HPDE6-E6E7 (cell line): ENCODE measurements at regions not wholly inside any gene's neighbourhood (a gene's known extent, or its start where the extent isn't known, plus 50 kb on each side); places are given as distances from the start of the nearest gene placed in this dataset.

ENCODE experiments used
- DNase-seq: peaks from one replicate; pipeline ENCODE4 v3.0.0; 2011; ENCODE audit warnings: missing footprints; ENCODE audit errors: extremely low spot score

DNA sequence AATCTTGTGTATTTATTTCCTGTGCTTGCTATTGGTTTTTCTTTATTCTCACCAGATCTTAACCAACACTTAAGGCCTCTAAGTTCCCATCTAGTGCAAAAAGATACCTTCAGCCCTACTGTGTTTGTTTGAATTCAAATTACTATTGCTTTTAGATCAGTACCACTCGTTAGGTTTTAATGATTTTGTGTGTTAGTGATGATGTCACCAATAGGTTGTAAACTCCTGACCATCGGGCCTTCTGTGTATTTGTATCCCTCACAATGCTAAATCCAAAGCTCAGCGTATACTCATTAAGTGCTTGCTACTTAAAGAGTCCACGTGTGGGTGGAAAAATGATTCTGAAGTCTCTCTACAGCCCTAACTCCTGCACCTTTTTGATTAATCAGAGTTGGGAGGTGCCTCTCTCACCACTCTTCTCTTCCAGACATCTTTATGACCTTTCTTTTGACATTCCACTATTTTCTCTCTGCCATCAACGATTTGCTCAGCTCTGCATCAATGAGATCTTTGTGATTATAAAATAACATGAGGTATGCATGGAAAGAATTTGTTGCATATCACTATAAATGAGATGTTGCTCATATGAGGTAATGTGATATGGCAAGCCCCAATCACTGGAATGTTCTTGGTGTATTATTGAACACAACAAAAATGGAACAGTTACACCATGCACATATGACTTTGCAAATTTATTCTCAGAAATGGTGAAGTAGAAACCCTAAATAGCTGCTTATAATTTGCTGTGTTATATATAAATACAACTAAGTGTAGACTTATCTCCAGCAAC lies 55.1 kb upstream of the LAMA2 start:
- DNase-seq = no peak

GRCh38 chr6:128826606-128827005 lies 56.3 kb upstream of the LAMA2 start:
- DNase-seq = no peak

GRCh38 chr6:128822271-128822670 lies 60.7 kb upstream of the LAMA2 start:
- DNase-seq = no peak

GRCh38 chr6:128821116-128821515 lies 61.8 kb upstream of the LAMA2 start:
- no peak for DNase-seq

DNA sequence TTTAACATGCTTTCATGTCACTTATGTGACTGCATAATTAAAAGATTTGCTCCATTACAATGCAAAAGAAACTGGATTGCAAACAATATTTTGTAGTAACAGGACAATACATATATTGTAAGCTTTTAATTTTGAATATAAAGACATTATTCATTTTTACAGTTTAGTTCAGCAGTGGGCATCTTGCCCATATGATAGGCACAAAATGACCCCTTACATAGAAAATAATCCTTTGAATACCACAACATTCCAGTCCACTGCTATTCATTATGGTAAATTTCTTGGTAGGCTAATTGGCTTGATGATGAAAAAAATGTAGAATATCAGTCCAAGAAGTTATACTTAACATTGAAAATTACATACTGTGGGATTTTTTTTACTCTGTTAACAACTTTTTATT lies 74.1 kb upstream of the LAMA2 start:
- DNase-seq = no peak

DNA sequence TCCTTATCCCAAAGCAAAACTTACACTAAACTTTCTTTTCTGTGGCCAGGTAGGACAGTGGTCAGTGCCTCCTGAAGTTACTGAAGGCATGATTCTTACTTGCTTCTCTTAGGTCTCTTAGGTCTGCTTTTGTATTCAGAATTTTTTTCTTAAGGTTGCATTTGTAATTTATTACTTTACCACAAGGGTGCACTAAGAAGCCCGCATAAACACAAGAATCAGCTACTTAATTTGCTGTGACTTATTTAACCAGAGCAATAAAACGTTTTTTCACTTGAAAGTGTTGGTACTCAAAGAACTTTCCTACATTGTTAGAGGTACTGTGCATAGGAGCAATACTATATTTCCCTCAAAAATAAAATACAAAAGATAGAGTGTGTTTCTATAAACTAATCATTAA lies 75.4 kb upstream of the LAMA2 start:
- peak; percentile 12 for DNase-seq

DNA sequence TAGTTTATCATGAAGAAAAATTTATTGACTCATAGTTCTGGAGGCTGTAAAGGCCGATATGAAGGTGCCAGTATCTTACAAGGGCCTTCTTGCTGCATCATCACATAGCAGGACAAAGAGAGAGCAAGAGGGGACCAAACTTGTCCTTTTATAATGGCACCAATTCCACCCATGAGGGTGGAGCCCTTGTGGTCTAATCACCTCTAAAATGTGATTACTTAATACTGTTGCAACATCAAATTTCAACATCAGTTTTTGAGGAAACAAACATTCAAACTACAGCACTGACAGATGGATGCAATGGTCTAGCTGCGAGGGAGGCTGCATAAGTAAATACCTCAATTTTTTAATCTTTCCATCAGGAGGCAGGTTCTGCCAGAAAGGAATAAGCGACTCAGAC lies 76.7 kb upstream of the LAMA2 start:
- DNase-seq = no peak

DNA sequence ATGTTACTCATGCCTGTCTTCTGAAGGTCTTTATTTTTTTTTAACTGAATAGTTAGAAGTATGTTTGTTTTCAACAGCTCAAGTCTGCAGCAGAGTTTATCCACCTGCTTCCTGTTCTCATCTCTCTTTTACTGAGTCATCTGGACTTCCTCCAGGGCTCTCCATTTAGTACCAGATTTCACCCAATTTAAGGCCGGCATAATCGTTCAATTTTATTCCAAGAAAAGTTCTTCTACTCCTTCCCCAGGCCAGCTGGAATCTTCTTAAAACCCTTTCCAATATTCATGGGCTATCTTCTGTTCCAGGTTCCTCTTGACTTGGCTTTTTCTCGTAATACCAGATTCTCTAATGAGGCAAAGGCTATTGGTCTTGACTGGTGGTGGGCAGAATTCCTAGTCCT lies 79.0 kb upstream of the LAMA2 start:
- DNase-seq = no peak

DNA sequence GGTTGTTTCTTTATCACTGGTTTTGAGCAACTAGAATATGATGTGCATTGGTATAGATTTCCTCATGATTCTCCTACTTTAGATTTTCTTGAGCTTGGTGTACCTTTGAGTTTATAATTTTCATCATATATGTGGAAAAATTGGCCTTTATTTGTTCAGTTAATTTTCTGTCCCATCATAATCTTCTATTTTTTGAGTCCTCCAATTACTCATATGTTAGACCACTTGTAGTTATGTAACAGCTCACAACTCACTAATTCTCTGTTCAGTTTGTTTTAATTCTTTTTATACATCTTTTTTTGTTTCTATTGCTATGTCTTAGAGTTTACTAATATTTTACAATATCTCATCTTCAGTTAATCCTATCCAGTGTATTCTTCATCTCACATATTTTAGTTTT lies 81.3 kb upstream of the LAMA2 start:
- DNase-seq = no peak

DNA sequence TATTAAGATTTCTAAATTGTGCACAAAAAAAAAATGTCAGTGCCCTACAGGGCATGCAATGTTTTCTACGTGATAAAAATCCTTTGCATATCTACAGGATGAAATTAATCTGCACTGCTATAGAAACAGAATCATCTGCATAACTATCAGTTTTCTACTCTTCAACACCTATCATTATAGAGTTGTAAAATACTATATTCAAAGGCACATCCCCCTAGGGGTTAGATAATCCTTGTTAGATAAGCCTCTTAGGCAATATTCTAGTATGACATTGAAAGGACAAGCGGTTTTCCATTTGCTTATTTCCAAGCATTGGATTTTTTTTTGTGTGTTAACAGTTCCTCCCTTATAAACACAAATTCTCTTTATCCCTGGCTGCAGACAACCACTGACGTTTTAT lies 98.7 kb upstream of the LAMA2 start:
- no peak for DNase-seq

DNA sequence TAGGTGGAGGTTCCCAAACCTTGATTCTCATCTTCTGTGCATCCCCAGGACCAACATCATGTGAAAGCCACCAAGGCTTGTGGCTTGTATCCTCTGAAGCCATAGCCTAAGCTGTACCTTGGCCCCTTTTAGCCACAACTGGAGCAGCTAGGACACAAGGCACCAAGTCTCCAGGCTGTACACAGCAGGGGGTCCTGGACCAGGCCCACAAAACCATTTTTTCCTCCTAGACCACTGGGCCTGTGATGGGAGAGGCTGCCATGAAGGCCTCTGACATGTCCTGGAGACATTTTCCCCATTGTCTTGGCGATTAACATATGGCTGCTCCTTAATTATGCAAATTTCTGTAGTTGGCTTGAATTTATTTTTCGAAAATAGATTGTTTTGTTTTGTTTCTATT lies 114.8 kb upstream of the LAMA2 start:
- no peak for DNase-seq

DNA sequence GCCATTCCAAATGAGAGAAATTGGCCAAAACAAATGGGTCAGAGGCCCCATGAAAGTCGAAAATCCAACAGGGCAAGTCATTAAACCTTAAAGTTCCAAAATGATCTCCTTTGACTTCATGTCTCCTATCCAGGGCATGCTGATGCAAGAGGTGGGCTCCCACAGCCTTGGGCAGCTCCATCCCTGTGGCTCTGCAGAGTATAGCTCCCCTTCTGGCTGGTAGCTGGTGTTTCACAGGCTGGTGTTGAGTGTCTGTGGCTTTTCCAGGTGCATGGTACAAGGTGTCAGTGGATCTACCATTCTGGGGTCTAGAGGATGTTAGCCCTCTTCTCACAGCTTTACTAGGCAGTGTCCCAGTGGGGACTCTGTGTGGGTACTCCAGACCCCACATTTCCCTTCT lies 115.2 kb upstream of the LAMA2 start:
- no peak for DNase-seq

DNA sequence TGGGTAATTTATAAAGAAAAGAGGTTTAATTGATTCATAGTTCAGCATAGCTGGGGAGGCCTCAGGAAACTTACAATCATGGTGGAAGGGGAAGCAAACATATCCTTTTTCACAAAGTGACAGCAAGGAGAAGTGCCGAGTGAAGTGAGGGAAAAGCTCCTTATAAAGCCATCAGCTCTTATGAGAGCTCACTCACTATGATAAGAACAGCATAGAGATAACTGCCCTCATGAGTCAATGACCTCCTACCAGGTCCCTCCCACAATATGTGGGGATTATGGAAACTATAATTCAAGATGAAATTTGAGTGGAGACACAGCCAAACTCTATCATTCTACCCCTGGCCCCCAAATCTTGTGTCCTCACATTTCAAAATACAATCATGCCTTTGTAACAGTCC lies 115.8 kb upstream of the LAMA2 start:
- no peak for DNase-seq

DNA sequence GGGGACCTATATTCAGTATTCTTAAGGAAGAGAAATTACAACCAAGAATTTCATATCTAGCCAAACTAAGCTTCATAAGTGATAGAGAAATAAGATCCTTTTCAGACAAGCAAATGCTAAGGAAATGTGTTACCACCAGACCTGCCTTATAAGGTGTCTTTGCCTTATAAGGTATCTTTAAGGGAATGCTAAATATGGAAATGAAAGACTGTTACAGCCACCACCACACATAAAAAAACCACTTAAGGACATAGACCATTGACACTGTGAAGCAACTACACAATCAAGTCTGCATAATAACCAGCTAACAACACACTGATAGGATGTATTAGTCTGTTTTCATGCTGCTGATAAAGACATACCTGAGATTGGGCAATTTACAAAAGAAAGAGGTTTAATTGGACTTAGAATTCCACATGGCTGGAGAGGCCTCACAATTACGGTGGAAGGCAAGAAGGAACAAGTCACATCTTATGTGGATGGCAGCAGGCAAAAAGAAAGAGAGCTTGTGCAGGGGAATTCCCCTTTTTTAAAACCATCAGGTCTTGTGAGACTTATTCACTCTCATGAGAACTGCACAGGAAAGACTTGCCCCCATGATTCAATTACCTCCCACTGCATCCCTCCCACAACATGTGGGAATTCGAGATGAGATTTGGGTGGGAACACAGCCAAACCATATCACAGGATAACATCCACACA lies 119.2 kb upstream of the LAMA2 start:
- no peak for DNase-seq

GRCh38 chr6:128759901-128760300 lies 123.0 kb upstream of the LAMA2 start:
- no peak for DNase-seq

- no peak for DNase-seq
Observed at GRCh38 chr6:128759447-128759846, 123.5 kb upstream of the LAMA2 start.

DNA sequence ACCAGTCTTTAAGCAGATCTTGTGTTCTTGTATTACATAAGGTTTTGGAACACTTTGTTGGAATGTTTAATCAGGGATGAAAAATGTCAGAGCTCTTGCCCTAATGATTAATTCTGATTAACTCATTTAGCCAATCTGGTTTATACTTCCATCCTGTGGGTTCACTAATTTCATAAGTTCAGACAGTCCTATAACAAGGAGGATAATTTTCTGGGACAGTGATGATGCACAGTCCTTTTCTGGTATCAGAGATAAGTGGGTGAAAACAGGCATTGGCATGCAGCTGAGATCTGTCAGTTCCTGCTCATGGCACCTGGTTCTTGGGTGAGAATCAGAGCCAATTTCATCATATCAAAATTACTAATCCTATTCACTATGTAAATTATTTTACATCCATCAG lies 125.0 kb upstream of the LAMA2 start:
- DNase-seq = peak; percentile 12

DNA sequence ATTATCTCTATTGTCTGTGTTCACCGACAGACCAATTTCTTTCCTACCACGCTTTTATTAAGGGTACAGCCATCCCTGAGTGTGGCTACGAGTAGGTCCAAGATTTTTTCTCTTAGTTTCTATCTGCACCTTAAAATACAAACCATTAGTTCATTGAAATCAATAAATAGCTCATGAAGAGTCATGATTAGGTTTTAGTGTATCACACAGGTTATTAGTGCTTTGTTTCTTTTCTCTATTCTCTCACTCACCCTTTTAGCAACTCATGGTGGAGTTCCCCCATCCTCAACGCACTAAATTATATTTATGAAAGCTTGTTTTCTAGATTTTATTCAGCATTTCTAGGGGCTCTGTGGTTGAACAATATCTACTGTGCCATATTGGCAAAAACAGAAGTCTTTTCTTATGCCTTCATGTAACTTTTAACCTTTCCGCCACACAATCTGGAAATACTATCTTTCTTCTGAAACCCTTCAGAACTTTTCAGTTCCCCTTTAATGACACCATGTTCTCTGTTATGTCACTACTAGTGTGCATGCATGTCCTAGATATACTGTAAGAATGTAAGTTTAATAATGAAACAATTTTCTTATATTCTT lies 128.2 kb upstream of the LAMA2 start:
- DNase-seq = no peak

GRCh38 chr6:128743974-128744765 lies 138.8 kb upstream of the LAMA2 start:
- DNase-seq = no peak

- no peak for DNase-seq
Observed at GRCh38 chr6:128742900-128743299, 140.0 kb upstream of the LAMA2 start.

DNA sequence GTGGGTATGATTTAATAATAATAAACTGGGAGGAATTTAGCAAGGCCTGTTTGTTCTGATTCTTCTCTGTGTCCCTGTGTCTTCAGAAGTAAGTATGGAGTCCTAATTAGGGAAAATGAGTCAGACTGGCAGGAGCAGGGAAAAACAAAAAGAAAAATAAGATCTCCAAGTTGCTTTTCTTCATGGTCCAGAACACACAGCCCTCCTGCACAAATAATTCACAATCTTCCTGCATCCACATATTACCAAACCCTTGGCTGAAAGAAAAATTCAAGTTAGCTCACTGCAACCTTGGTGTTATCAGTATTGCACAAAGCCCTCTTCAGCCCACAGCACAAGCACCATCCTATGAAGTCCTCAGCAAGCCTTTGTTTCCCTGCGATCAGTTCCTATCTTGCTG lies 142.0 kb upstream of the LAMA2 start:
- DNase-seq = no peak

GRCh38 chr6:128739112-128739511 lies 143.8 kb upstream of the LAMA2 start:
- no peak for DNase-seq
